HL-60 (cell line): ENCODE measurements at regions not wholly inside any gene's neighbourhood (a gene's known extent, or its start where the extent isn't known, plus 50 kb on each side); places are given as distances from the start of the nearest gene placed in this dataset.

ENCODE experiments used
- GABPA ChIP-seq: IDR thresholded peaks from 2 replicates; pipeline ENCODE4 v1.6.1; 2012; ENCODE audit warnings: low read depth
- POLR2AphosphoS5 ChIP-seq: IDR thresholded peaks from 2 replicates; pipeline ENCODE4 v1.6.1; 2012; ENCODE audit warnings: low read depth
- SPI1 ChIP-seq: IDR thresholded peaks from 2 replicates; pipeline ENCODE4 v1.6.1; 2012; ENCODE audit warnings: low read depth, mild to moderate bottlenecking, borderline replicate concordance
- TF ChIP-seq, protein P1 (sequence below): IDR thresholded peaks from one replicate; pipeline ENCODE4 v1.5.1; 2011; ENCODE audit warnings: low read length, control low read depth, inconsistent platforms; ENCODE audit not compliant: insufficient read depth
- TF ChIP-seq, protein P2 (sequence below): IDR thresholded peaks from 2 replicates; pipeline ENCODE4 v1.6.1; 2012; ENCODE audit warnings: low read depth; ENCODE audit not compliant: insufficient replicate concordance

DNA sequence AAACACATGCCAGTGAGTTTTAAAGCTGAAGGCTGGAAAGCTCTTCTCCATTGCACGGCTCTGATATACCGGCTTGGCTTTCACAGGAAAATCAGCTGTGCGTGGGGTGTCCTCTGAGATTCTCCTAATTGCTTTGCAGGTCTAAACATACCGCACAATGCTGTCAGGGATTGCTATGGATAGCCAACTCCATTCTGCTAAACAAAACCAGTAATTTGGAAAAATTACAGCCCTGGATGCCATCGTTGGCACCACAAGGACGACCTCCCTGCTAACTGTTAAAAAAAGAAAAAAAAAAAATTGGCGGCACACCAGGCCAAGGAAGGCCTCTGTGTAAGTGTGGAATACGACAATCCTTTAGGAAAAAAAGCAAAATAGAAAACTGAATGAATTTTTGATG is 118.6 kb upstream of the ADARB2 start:
- TF ChIP-seq GABPA (no peak), POLR2AphosphoS5 (no peak), SPI1 (no peak)
- TF ChIP-seq, protein P1, sequence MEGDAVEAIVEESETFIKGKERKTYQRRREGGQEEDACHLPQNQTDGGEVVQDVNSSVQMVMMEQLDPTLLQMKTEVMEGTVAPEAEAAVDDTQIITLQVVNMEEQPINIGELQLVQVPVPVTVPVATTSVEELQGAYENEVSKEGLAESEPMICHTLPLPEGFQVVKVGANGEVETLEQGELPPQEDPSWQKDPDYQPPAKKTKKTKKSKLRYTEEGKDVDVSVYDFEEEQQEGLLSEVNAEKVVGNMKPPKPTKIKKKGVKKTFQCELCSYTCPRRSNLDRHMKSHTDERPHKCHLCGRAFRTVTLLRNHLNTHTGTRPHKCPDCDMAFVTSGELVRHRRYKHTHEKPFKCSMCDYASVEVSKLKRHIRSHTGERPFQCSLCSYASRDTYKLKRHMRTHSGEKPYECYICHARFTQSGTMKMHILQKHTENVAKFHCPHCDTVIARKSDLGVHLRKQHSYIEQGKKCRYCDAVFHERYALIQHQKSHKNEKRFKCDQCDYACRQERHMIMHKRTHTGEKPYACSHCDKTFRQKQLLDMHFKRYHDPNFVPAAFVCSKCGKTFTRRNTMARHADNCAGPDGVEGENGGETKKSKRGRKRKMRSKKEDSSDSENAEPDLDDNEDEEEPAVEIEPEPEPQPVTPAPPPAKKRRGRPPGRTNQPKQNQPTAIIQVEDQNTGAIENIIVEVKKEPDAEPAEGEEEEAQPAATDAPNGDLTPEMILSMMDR: no peak
- TF ChIP-seq, protein P2, sequence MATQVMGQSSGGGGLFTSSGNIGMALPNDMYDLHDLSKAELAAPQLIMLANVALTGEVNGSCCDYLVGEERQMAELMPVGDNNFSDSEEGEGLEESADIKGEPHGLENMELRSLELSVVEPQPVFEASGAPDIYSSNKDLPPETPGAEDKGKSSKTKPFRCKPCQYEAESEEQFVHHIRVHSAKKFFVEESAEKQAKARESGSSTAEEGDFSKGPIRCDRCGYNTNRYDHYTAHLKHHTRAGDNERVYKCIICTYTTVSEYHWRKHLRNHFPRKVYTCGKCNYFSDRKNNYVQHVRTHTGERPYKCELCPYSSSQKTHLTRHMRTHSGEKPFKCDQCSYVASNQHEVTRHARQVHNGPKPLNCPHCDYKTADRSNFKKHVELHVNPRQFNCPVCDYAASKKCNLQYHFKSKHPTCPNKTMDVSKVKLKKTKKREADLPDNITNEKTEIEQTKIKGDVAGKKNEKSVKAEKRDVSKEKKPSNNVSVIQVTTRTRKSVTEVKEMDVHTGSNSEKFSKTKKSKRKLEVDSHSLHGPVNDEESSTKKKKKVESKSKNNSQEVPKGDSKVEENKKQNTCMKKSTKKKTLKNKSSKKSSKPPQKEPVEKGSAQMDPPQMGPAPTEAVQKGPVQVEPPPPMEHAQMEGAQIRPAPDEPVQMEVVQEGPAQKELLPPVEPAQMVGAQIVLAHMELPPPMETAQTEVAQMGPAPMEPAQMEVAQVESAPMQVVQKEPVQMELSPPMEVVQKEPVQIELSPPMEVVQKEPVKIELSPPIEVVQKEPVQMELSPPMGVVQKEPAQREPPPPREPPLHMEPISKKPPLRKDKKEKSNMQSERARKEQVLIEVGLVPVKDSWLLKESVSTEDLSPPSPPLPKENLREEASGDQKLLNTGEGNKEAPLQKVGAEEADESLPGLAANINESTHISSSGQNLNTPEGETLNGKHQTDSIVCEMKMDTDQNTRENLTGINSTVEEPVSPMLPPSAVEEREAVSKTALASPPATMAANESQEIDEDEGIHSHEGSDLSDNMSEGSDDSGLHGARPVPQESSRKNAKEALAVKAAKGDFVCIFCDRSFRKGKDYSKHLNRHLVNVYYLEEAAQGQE: no peak
